ENCODE measurements at regions not wholly inside any gene's neighbourhood (a gene's known extent, or its start where the extent isn't known, plus 50 kb on each side); places are given as distances from the start of the nearest gene placed in this dataset.

DNA sequence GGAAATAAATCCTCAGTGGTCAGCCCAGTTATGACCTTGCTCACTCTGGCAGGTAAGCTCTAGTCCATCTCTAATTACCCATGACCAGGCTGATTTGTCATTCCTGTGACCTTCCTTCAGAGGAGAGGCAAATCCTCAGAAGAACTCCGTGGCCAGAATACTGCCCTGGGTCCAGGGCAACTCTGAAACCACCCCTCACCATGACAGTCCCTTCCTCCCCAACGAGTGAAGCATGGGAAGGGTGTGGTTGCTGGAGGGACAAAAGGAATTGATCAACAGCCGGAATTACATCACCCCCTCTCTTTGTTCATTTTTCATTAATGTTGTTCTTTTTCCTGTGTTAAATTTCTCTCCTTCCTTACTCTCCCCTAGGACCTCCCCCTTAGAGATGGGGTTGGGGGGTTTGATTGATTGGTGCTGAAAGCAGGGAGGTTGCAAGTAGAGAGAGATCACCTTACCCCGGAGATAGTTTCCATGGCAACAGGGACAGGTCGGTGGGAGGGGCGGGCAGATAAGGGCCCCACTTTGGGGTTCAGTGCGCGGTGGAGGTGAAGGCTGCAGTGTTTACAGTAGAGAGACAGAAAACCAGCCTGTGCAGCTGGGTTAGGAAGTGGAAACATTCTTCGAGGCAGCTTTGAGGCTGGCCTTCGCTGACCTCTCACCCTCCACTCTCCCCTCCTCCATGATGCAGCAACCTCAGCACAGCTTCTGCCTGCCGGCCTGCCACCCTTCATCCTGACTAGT lies 647.4 kb downstream of the BCOR start:
- H3K27ac Mint-ChIP-seq = peak overlapping the region; percentile 53
- H3K4me3 Mint-ChIP-seq = no peak overlapping the region

DNA sequence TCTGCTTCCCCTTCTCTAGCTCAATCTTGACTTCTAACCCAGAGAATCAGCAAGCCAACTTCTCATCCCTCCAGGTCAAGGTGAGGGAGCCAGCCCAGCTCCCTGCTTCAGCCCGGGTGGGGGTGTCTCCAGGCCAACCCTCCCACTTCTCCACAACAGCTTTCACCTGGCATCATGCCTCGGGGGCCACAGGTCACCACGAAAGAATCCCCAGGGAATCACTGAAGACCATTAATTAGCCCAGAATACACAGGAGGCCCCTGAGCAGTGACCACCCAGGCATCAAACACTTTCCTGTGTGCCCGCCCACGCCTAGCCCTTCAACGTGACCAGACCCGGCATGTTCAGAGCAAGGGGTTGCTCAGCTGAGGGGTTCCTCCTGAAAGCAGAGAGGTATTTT lies 646.7 kb downstream of the BCOR start:
- peaks cover 17% of the 10 kb centered on the region for H3K4me1 Mint-ChIP-seq
- no peaks in the 10 kb centered on the region for H3K9me3 Mint-ChIP-seq
- peak overlapping the region; percentile 53 for H3K27ac Mint-ChIP-seq
- intact Hi-C loops (cut with micrococcal nuclease) = no loop called here
- H3K27me3 Mint-ChIP-seq = no peaks in the 10 kb centered on the region
- no peak for DNase-seq
- no peak overlapping the region for H3K4me3 Mint-ChIP-seq
- H3K36me3 Mint-ChIP-seq (ENCODE audit: low read depth) = no peaks in the 10 kb centered on the region

More for the DNA sequence above, 647.4 kb downstream of the BCOR start:
- Mint-ChIP-seq H3K9me3 (no peaks in the 10 kb centered on the region), H3K27me3 (no peaks in the 10 kb centered on the region), H3K4me1 (peaks cover 18% of the 10 kb centered on the region), H3K36me3 (ENCODE audit: low read depth) (no peaks in the 10 kb centered on the region)
- no peak for DNase-seq
- intact Hi-C loops (cut with micrococcal nuclease) = no loop called here

DNA sequence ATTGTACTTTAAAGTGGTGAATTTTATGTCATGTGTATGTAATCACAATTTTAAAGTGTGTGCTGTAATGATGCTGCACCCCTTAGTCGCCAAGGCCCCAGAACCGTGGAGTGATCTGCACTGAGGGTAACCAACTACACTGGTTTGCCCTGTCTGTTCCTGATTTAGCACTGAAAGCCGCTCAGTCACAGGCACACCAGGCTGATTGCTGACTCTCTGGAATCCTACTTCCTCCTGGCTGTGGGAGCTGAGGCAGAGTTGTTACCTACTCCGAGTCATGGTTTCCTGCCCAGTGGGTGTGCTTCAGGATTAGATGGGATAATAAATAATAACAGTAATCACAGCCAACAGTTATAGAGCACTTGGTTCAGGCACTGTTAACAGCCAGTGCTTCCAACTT lies 645.4 kb downstream of the BCOR start:
- intact Hi-C loops (cut with micrococcal nuclease) = no loop called here
- Mint-ChIP-seq H3K4me3 (no peak overlapping the region), H3K27me3 (no peaks in the 10 kb centered on the region), H3K9me3 (peaks cover under 1% of the 10 kb centered on the region), H3K27ac (no peak overlapping the region), H3K4me1 (peaks cover 17% of the 10 kb centered on the region), H3K36me3 (ENCODE audit: low read depth) (no peaks in the 10 kb centered on the region)
- DNase-seq = no peak

DNA sequence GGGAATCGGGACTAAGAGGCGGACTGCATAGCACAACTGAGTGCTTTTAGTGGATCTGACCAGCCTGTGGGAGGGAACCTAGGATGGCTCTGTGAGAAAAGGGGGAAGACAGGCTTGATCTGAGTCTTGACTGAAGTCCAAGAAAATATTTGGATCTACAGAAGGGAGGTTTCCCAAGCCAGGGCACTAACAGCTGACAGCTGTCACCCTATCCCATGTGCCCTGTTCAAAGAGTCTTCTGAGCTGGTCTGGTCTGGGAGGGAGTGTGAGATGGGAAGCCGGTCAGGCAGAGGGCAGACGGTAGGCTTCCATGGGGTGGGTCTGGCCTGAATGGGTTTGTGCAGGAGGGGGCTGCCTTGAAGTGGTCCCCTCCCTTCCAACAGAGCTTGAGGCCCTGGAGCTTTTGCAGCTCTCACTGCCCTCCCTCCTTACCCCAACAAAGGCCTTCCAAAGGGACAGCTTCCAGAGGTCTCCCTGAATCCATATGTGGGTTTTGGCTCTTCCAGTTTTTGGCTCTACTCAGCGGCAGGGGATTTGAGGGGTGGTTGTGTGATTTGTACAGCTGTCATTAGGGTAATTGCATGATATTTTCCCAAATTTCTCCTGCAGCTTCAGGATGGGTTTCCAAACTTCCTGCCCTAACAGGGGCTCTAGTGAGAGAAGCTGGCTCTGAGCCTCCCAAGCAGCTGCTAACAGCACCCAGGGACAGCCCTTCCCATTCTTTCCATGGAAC lies 643.7 kb downstream of the BCOR start:
- Mint-ChIP-seq H3K4me3 (no peak overlapping the region), H3K27me3 (no peaks in the 10 kb centered on the region)
- intact Hi-C loops (cut with micrococcal nuclease) = no loop called here

GRCh38 chrX:39456894-39457604 lies 640.7 kb downstream of the BCOR start:
- DNase-seq = no peak
- Mint-ChIP-seq H3K27me3 (no peaks in the 10 kb centered on the region), H3K27ac (no peak overlapping the region), H3K9me3 (peaks cover 4% of the 10 kb centered on the region), H3K4me1 (no peaks in the 10 kb centered on the region), H3K4me3 (no peak overlapping the region), H3K36me3 (ENCODE audit: low read depth) (no peaks in the 10 kb centered on the region)
- intact Hi-C loops (cut with micrococcal nuclease) = no loop called here

More for the DNA sequence above, 643.7 kb downstream of the BCOR start:
- H3K4me1 Mint-ChIP-seq = peaks cover 11% of the 10 kb centered on the region
- H3K9me3 Mint-ChIP-seq = peaks cover 4% of the 10 kb centered on the region
- DNase-seq = no peak
- H3K27ac Mint-ChIP-seq = no peak overlapping the region
- no peaks in the 10 kb centered on the region for H3K36me3 Mint-ChIP-seq (ENCODE audit: low read depth)

DNA sequence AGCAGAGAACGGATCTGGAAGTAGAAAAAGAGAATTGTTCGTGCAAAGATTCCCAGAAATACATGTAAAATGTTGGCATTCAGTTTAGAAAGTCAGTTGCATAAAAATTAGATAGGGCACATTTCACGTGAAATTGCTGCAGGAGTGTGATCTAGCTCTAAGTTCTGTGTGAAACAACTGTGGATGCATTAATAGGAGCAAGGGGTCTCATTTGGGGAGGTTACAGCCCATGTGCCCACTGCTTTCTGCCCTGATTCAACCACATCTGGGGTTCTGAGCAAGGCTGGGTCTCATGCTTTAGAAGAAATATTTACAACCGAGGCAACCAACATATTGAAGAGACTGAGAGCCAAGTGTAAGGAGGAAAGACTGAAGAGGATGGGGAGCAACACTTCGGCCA lies 639.0 kb downstream of the BCOR start:
- Mint-ChIP-seq H3K4me3 (no peak overlapping the region), H3K9me3 (peaks cover 4% of the 10 kb centered on the region), H3K36me3 (ENCODE audit: low read depth) (no peaks in the 10 kb centered on the region), H3K27ac (no peak overlapping the region), H3K27me3 (no peaks in the 10 kb centered on the region), H3K4me1 (no peaks in the 10 kb centered on the region)
- intact Hi-C loops (cut with micrococcal nuclease) = no loop called here
- DNase-seq = no peak

- no peak overlapping the region for H3K27ac Mint-ChIP-seq
- H3K4me3 Mint-ChIP-seq = no peak overlapping the region
- no peaks in the 10 kb centered on the region for H3K4me1 Mint-ChIP-seq
- DNase-seq = no peak
- H3K27me3 Mint-ChIP-seq = no peaks in the 10 kb centered on the region
- H3K36me3 Mint-ChIP-seq (ENCODE audit: low read depth) = no peaks in the 10 kb centered on the region
- H3K9me3 Mint-ChIP-seq = peaks cover 4% of the 10 kb centered on the region
- intact Hi-C loops (cut with micrococcal nuclease) = no loop called here
These were observed 638.6 kb downstream of the BCOR start for GRCh38 chrX:39459204-39459603.

GRCh38 chrX:39459952-39460351 lies 637.8 kb downstream of the BCOR start:
- no peak for DNase-seq
- no peaks in the 10 kb centered on the region for H3K27me3 Mint-ChIP-seq
- H3K4me1 Mint-ChIP-seq = peaks cover 6% of the 10 kb centered on the region
- no peak overlapping the region for H3K27ac Mint-ChIP-seq
- intact Hi-C loops (cut with micrococcal nuclease) = no loop called here
- H3K9me3 Mint-ChIP-seq = peaks cover 4% of the 10 kb centered on the region
- no peaks in the 10 kb centered on the region for H3K36me3 Mint-ChIP-seq (ENCODE audit: low read depth)
- H3K4me3 Mint-ChIP-seq = no peak overlapping the region

- DNase-seq = no peak
- Mint-ChIP-seq H3K9me3 (peaks cover 4% of the 10 kb centered on the region), H3K4me1 (peaks cover 6% of the 10 kb centered on the region), H3K4me3 (no peak overlapping the region), H3K27ac (no peak overlapping the region), H3K27me3 (no peaks in the 10 kb centered on the region), H3K36me3 (ENCODE audit: low read depth) (no peaks in the 10 kb centered on the region)
- intact Hi-C loops (cut with micrococcal nuclease) = no loop called here
These were observed 637.3 kb downstream of the BCOR start for GRCh38 chrX:39460499-39460898.

- Mint-ChIP-seq H3K9me3 (no peaks in the 10 kb centered on the region), H3K27ac (no peak overlapping the region), H3K4me3 (no peak overlapping the region), H3K27me3 (no peaks in the 10 kb centered on the region), H3K4me1 (peaks cover 6% of the 10 kb centered on the region), H3K36me3 (ENCODE audit: low read depth) (no peaks in the 10 kb centered on the region)
- no peak for DNase-seq
- intact Hi-C loops (cut with micrococcal nuclease) = no loop called here
These were observed 634.9 kb downstream of the BCOR start for GRCh38 chrX:39462835-39463234.

- peaks cover 6% of the 10 kb centered on the region for H3K4me1 Mint-ChIP-seq
- no peak overlapping the region for H3K4me3 Mint-ChIP-seq
- peak overlapping the region; percentile 25 for H3K27ac Mint-ChIP-seq
These were observed 633.5 kb downstream of the BCOR start for GRCh38 chrX:39464253-39464652.

GRCh38 chrX:39465467-39465866 lies 632.3 kb downstream of the BCOR start:
- intact Hi-C loops (cut with micrococcal nuclease) = no loop called here
- no peaks in the 10 kb centered on the region for H3K36me3 Mint-ChIP-seq (ENCODE audit: low read depth)
- H3K4me3 Mint-ChIP-seq = no peak overlapping the region
- no peaks in the 10 kb centered on the region for H3K27me3 Mint-ChIP-seq
- H3K4me1 Mint-ChIP-seq = peaks cover 6% of the 10 kb centered on the region
- H3K27ac Mint-ChIP-seq = no peak overlapping the region
- no peak for DNase-seq
- H3K9me3 Mint-ChIP-seq = no peaks in the 10 kb centered on the region

More at GRCh38 chrX:39464253-39464652, 633.5 kb downstream of the BCOR start:
- intact Hi-C loops (cut with micrococcal nuclease) = no loop called here
- H3K27me3 Mint-ChIP-seq = no peaks in the 10 kb centered on the region
- H3K36me3 Mint-ChIP-seq (ENCODE audit: low read depth) = no peaks in the 10 kb centered on the region
- no peak for DNase-seq
- no peaks in the 10 kb centered on the region for H3K9me3 Mint-ChIP-seq

GRCh38 chrX:39465906-39466305 lies 631.9 kb downstream of the BCOR start:
- Mint-ChIP-seq H3K27me3 (no peaks in the 10 kb centered on the region), H3K27ac (no peak overlapping the region), H3K4me3 (no peak overlapping the region), H3K36me3 (ENCODE audit: low read depth) (no peaks in the 10 kb centered on the region), H3K4me1 (peaks cover 6% of the 10 kb centered on the region), H3K9me3 (no peaks in the 10 kb centered on the region)
- DNase-seq = no peak
- intact Hi-C loops (cut with micrococcal nuclease) = no loop called here

DNA sequence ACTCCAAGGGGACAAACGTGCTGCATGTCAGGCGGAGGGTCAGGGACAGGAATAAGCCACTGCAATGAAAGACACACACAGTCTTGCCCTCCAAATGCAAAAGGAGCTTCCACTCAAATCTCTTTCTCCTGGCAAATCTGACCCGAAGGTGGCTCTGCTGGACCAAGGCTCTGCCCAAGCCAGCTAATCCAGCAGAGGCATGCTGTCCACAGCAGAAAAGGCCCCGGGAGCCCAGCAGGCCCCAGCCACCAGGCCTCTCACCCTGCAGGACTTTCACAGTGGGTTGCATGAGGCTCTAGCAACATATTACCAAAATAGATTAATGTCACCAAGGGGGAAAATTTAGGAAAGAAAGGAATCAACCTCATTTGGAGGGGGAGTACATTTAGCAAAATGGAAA lies 628.6 kb downstream of the BCOR start:
- Mint-ChIP-seq H3K36me3 (ENCODE audit: low read depth) (no peaks in the 10 kb centered on the region), H3K27me3 (no peaks in the 10 kb centered on the region), H3K4me1 (peaks cover 6% of the 10 kb centered on the region), H3K9me3 (no peaks in the 10 kb centered on the region), H3K4me3 (no peak overlapping the region), H3K27ac (no peak overlapping the region)
- DNase-seq = no peak
- intact Hi-C loops (cut with micrococcal nuclease) = no loop called here
